ENCODE measurements at regions not wholly inside any gene's neighbourhood (a gene's known extent, or its start where the extent isn't known, plus 50 kb on each side); places are given as distances from the start of the nearest gene placed in this dataset.

- TF ChIP-seq CTCF (IDR thresholded peaks at IDR 0.05; ENCODE audit: low read depth, low read length, poor library complexity, severe bottlenecking) (no peak), EZH2phosphoT487 (IDR thresholded peaks at IDR 0.05; ENCODE audit: borderline replicate concordance, low read length) (no peak)
Measured at GRCh38 chr2:134103196-134103595, 150.7 kb upstream of the MGAT5 start.

Data from DOHH2 (cell line).